PC-3 (cell line): ENCODE measurements at regions not wholly inside any gene's neighbourhood (a gene's known extent, or its start where the extent isn't known, plus 50 kb on each side); places are given as distances from the start of the nearest gene placed in this dataset.

Experiments
- ATAC-seq: fragments of 200-7000 bp; cut with Tn5 transposase; 2 replicates; pipeline ENCODE4 v1.9.1; 2020; ENCODE audit warnings: mild to moderate bottlenecking, moderate library complexity
- BruUV-seq: library from RNA; stranded (reverse); fragments of 400-500 nt; replicated peaks from 2 replicates; lab custom pipeline; 2021; lab: Mats Ljungman, UMichigan
- CTCF ChIA-PET: fragments of 300-600 bp; sonication (Branson Sonifier 250); formaldehyde crosslinking; loops from one replicate; lab custom pipeline; 2022; ENCODE audit warnings: antibody characterized with exemption; lab: Charles Lee
- POLR2A ChIA-PET: fragments of 300-600 bp; sonication (Branson Sonifier 250); formaldehyde crosslinking; loops from one replicate; lab custom pipeline; 2022; ENCODE audit warnings: antibody characterized with exemption; ENCODE audit not compliant: unreplicated experiment; lab: Charles Lee
- DNase-seq: peaks from one replicate; pipeline ENCODE4 v3.0.0-alpha.2; 2015
- H2AFZ ChIP-seq: fragments of 300-600 bp; sonication (generic); 2 replicates; pipeline ENCODE4 v1.6.0; 2016; ENCODE audit warnings: antibody characterized with exemption, low read length
- H3F3A ChIP-seq: fragments of 300-600 bp; sonication (generic); one replicate; pipeline ENCODE4 v1.6.0; 2017; ENCODE audit warnings: antibody characterized with exemption, low read length, control low read depth, mild to moderate bottlenecking; ENCODE audit not compliant: unreplicated experiment
- H3K27ac ChIP-seq: fragments of 300-600 bp; sonication (generic); 2 replicates; pipeline ENCODE4 v1.5.1; 2016; ENCODE audit warnings: mild to moderate bottlenecking, low read length
- H3K27me3 ChIP-seq: fragments of 300-600 bp; sonication (generic); 2 replicates; pipeline ENCODE4 v1.6.1; 2016; ENCODE audit warnings: low read length, mixed read lengths
- H3K36me3 ChIP-seq: fragments of 300-600 bp; sonication (generic); 2 replicates; pipeline ENCODE4 v1.6.1; 2016; ENCODE audit warnings: low read depth, mixed run types, low read length, mixed read lengths
- H3K4me1 ChIP-seq: fragments of 300-600 bp; sonication (generic); 2 replicates; pipeline ENCODE4 v1.5.1; 2016; ENCODE audit warnings: low read length; ENCODE audit not compliant: insufficient read depth
- H3K4me2 ChIP-seq: fragments of 300-600 bp; sonication (generic); 2 replicates; pipeline ENCODE4 v1.6.0; 2016; ENCODE audit warnings: low read length
- H3K4me3 ChIP-seq: fragments of 300-600 bp; sonication (generic); 2 replicates; pipeline ENCODE4 v1.5.1; 2016; ENCODE audit warnings: mild to moderate bottlenecking, low read length, mixed read lengths
- H3K79me2 ChIP-seq: fragments of 300-600 bp; sonication (generic); 2 replicates; pipeline ENCODE4 v1.6.1; 2017; ENCODE audit warnings: low read length, mixed read lengths
- H3K9ac ChIP-seq: fragments of 300-600 bp; sonication (generic); 2 replicates; pipeline ENCODE4 v1.6.0; 2016; ENCODE audit warnings: mild to moderate bottlenecking, low read length
- H3K9me2 ChIP-seq: fragments of 300-600 bp; sonication (generic); replicated peaks from 2 replicates; pipeline ENCODE4 v1.6.1; 2016; ENCODE audit warnings: mixed run types, low read length, mixed read lengths
- H3K9me3 ChIP-seq: fragments of 300-600 bp; sonication (generic); 2 replicates; pipeline ENCODE4 v1.6.1; 2016; ENCODE audit warnings: low read length, mixed read lengths
- H4K20me1 ChIP-seq: fragments of 300-600 bp; sonication (generic); 2 replicates; pipeline ENCODE4 v1.6.1; 2016; ENCODE audit warnings: low read length, mixed read lengths
- CTCF ChIP-seq: fragments of 300-600 bp; sonication (generic); conservative IDR thresholded peaks from 2 replicates; pipeline ENCODE4 v1.5.1; 2017; ENCODE audit warnings: antibody characterized with exemption, low read depth, mild to moderate bottlenecking, low read length
- EZH2 ChIP-seq: fragments of 300-600 bp; sonication (generic); IDR thresholded peaks from one replicate; pipeline ENCODE4 v1.6.1; 2017; ENCODE audit warnings: antibody characterized with exemption, mild to moderate bottlenecking, low read length; ENCODE audit not compliant: unreplicated experiment
- EZH2phosphoT487 ChIP-seq: fragments of 300-600 bp; sonication (generic); IDR thresholded peaks from 2 replicates; pipeline ENCODE4 v1.6.1; 2018; ENCODE audit warnings: mild to moderate bottlenecking, antibody characterized with exemption, low read length, borderline replicate concordance
- intact Hi-C: fragments of 100-400 bp; cut with micrococcal nuclease; formaldehyde crosslinking; loops from 2 replicates; pipeline ENCODE4 v1.9.0; 2023

DNA sequence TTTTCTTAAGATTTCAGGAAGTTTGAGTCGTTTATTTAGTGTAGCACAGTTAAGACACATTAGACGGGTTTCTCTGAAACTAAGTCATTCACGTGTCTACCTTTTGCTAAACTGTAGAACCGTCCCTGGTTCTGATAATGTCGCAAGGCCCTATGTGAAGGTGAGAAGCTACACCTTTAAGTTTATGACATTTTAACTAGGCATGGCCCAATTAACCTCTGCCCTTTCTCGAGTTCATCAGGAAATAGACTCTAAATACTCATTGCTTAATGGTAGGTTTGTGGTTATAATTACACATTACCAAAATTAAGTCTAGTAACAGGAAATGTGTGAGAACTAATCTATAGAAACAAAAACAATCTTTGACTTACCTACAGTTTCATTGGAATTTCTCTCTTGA, 126.6 kb upstream of the FZD8 start:
- Histone ChIP-seq H3K79me2 (no peaks in the 10 kb centered on the region), H3K4me1 (no peaks in the 10 kb centered on the region), H3K4me2 (no peak overlapping the region), H3K9ac (no peak overlapping the region), H3K9me2 (no peaks in the 10 kb centered on the region), H3K36me3 (no peaks in the 10 kb centered on the region), H3K9me3 (no peaks in the 10 kb centered on the region), H3F3A (no peaks in the 10 kb centered on the region), H3K27ac (no peak overlapping the region), H4K20me1 (no peaks in the 10 kb centered on the region), H2AFZ (0 out of 2 replicates have a peak overlapping the region, but pooled peaks have one; percentile 3), H3K4me3 (no peak overlapping the region), H3K27me3 (no peaks in the 10 kb centered on the region)
- TF ChIP-seq EZH2, result no peak
- no peak for TF ChIP-seq CTCF
- TF ChIP-seq EZH2phosphoT487, result no peak
- ChIA-PET POLR2A (interaction anchor here (0.5 to 0.7 kb wide), 2 partner anchors 517 to 1042 kb away, joined by 3 to 6 read pairs; no protein-coding TSS in a partner anchor), CTCF (no interaction called here)
- intact Hi-C loops, result no loop called here
- no peak for ATAC-seq
- DNase-seq, result no peak
- BruUV-seq, result no TSS peak

- H3K9me2 ChIP-seq, result no peaks in the 10 kb centered on the region
- no peaks in the 10 kb centered on the region for H3K9me3 ChIP-seq
- H3K4me1 ChIP-seq, result no peaks in the 10 kb centered on the region
- no peak for ATAC-seq
- H3K79me2 ChIP-seq, result no peaks in the 10 kb centered on the region
- intact Hi-C loops, result no loop called here
- no peak for TF ChIP-seq EZH2phosphoT487
- TF ChIP-seq EZH2, result no peak
- no peak for TF ChIP-seq CTCF
- no peak for DNase-seq
- no peaks in the 10 kb centered on the region for H3K27me3 ChIP-seq
- no peaks in the 10 kb centered on the region for H4K20me1 ChIP-seq
- H3K27ac ChIP-seq, result no peak overlapping the region
- H3K9ac ChIP-seq, result no peak overlapping the region
- ChIA-PET POLR2A (no interaction called here), CTCF (no interaction called here)
- no peaks in the 10 kb centered on the region for H3F3A ChIP-seq
- no TSS peak for BruUV-seq
- H3K36me3 ChIP-seq, result no peaks in the 10 kb centered on the region
- H2AFZ ChIP-seq, result no peak overlapping the region
- H3K4me2 ChIP-seq, result no peak overlapping the region
- H3K4me3 ChIP-seq, result no peak overlapping the region
Measured at GRCh38 chr10:35768011-35768410, 125.9 kb upstream of the FZD8 start.

GRCh38 chr10:35765996-35766395, 123.9 kb upstream of the FZD8 start:
- Histone ChIP-seq H3K4me3 (no peak overlapping the region), H4K20me1 (no peaks in the 10 kb centered on the region), H3K9ac (no peak overlapping the region), H3K9me2 (no peaks in the 10 kb centered on the region), H3K27me3 (no peaks in the 10 kb centered on the region), H3K27ac (no peak overlapping the region), H2AFZ (no peak overlapping the region), H3K4me1 (no peaks in the 10 kb centered on the region), H3K9me3 (no peaks in the 10 kb centered on the region), H3K79me2 (no peaks in the 10 kb centered on the region), H3F3A (no peaks in the 10 kb centered on the region), H3K4me2 (no peak overlapping the region), H3K36me3 (no peaks in the 10 kb centered on the region)
- ATAC-seq (no peak), DNase-seq (no peak)
- ChIA-PET CTCF (interaction anchor here (0.6 kb wide), 1 partner anchor 1386 kb away, joined by 3 read pairs; no protein-coding TSS in a partner anchor), POLR2A (no interaction called here)
- TF ChIP-seq CTCF (no peak), EZH2phosphoT487 (no peak), EZH2 (no peak)
- intact Hi-C loops, result no loop called here
- BruUV-seq, result no TSS peak
